AG04450 (cell line): ENCODE measurements at regions not wholly inside any gene's neighbourhood (a gene's known extent, or its start where the extent isn't known, plus 50 kb on each side); places are given as distances from the start of the nearest gene placed in this dataset.
A peak's percentile ranks its signal among the peaks of the same experiment; 100 is the strongest.

Experiments
- CTCF ChIA-PET: fragments of 300-600, 350-600 bp; formaldehyde crosslinking; extraction: SDS; loops from one replicate; lab custom pipeline; 2022; ENCODE audit warnings: antibody characterized with exemption, inconsistent platforms; lab: Charles Lee
- POLR2A ChIA-PET: fragments of 350-600 bp; formaldehyde crosslinking; extraction: SDS; loops from one replicate; lab custom pipeline; 2021; ENCODE audit warnings: antibody characterized with exemption, inconsistent platforms; lab: Yijun Ruan, JAX
- DNase-seq: peaks from one replicate; pipeline ENCODE4 v3.0.0-alpha.2; 2011; ENCODE audit warnings: low read depth, low spot score
- H3K27ac ChIP-seq: one replicate; pipeline ENCODE4 v1.5.1; 2012; ENCODE audit warnings: low read depth, low read length, control low read depth
- H3K27me3 ChIP-seq: one replicate; pipeline ENCODE4 v1.6.0; 2012; ENCODE audit warnings: low read length; ENCODE audit not compliant: control insufficient read depth, insufficient read depth
- H3K4me3 ChIP-seq: 2 replicates; pipeline ENCODE4 v1.5.1; 2011; ENCODE audit warnings: mild to moderate bottlenecking, low read depth, low read length, control low read depth
- H3K9me3 ChIP-seq: 2 replicates; pipeline ENCODE4 v1.5.1; 2012; ENCODE audit warnings: low read length; ENCODE audit not compliant: control insufficient read depth, insufficient read depth
- TF ChIP-seq, protein P1 (sequence below): IDR thresholded peaks from 2 replicates; pipeline ENCODE4 v1.5.1; 2011; ENCODE audit warnings: low read depth, low read length, control low read depth, inconsistent platforms

DNA sequence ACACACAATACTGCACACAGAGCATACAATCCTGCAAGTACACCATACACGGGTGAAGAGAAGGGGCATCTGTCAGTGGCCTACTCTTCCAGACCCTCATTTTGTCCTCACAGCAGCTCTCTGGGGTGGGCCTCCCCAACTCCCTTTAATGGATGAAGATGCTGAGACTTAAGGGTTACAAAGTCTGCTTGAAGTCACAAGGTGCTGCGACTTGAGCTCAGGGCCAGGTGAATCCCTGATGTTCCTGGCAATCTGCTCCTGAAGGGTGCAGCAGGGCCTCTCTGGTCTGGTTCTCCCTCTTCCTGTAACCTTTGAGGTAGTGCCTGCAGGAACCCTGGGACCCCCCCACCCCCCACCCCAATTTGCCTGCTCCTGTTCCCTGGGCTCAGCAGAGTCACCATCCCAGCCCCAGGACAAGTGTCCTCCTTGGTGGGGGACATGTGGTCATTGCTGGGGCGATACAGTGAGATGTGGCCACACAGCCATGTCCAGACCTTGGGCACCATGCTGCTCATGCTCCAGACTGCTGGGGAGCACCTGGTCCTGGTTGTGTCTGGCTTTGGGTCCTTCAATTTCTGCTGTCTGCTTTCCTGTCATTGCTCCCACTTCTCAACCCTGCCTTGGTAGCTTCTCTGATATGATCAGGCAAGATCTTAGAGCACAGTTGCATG lies 107.5 kb downstream of the METRNL start:
- peaks cover 43% of the 10 kb centered on the region for H3K27me3 ChIP-seq
- H3K9me3 ChIP-seq: peaks cover 18% of the 10 kb centered on the region
- DNase-seq: no peak
- ChIA-PET CTCF (no interaction called here), POLR2A (no interaction called here)
- H3K4me3 ChIP-seq: no peak overlapping the region
- TF ChIP-seq, protein P1, sequence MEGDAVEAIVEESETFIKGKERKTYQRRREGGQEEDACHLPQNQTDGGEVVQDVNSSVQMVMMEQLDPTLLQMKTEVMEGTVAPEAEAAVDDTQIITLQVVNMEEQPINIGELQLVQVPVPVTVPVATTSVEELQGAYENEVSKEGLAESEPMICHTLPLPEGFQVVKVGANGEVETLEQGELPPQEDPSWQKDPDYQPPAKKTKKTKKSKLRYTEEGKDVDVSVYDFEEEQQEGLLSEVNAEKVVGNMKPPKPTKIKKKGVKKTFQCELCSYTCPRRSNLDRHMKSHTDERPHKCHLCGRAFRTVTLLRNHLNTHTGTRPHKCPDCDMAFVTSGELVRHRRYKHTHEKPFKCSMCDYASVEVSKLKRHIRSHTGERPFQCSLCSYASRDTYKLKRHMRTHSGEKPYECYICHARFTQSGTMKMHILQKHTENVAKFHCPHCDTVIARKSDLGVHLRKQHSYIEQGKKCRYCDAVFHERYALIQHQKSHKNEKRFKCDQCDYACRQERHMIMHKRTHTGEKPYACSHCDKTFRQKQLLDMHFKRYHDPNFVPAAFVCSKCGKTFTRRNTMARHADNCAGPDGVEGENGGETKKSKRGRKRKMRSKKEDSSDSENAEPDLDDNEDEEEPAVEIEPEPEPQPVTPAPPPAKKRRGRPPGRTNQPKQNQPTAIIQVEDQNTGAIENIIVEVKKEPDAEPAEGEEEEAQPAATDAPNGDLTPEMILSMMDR: no peak
- H3K27ac ChIP-seq: no peak overlapping the region

DNA sequence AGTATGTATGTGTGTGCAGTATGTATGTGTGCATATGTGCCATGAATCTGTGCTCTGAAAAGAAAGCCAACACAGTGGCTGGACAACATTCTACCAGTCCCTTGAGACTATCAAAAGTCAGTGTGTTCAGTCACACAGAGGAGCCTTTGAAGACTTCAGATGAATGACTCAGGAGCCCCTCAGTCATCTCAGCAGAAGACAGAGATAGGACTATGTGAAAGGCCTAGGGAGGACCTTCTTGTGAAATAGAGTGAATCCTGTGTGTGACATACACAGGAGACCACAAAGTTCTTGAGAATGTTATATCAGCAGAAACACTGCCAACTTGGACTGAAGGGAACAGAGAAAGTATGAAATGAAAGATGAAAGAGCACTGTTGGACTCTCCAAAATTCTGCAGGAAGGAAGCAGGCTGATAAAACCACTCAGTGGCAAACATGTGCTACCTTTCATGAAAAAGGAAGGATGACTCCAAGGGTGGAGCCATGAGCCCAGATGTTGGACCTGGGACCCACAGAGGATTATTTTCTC lies 108.4 kb downstream of the METRNL start:
- CTCF ChIA-PET: no interaction called here
- no peak for DNase-seq

DNA sequence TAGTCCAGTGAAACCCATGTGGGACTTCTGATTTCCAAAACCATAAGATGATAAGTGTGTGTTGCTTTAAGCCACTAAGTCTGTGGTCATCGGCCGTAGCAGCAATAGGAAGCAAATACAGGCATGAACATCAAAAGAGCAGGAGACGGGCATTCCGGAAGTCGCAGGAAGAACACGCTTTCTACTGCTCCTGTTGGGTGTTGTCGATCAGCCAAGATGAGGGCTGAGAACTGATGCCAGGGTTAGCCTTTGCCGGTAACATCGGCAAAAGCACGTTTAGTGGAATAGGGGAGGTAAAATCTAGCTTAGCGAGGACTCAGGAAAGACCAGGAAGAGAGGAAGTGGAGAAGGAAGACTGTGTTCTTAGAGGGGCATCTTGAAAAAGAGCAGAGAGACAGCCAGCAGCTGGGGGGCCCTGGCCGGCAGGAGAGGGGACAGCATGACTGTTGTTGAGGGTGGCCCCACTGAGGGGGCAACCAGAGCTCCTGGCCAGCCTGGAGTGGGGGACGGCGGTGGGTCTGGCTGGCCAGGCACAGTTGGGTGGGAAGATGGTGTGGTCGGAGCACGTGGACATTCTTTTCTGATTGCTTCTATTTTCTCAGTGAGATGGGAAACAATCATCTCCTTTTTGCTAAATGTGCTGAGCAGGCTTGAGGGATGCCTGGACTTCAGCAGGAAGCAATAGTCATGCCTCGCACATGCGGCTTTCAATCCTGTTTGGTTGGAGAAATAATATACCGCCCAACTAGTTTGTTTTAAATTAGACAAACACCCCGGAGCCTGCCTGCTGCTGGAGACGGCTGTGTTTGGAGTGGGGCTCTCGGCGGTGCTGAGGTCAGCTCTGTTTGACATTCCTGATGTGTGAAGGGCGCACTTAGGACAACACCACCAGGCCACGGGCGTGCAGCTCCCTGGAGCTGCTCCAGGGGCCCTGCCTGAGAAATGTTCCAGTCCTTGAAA lies 109.9 kb downstream of the METRNL start:
- ChIA-PET POLR2A (interaction anchor here (0.5 to 1.6 kb wide), 6 partner anchors 13 to 1830 kb away, joined by 3 to 9 read pairs (median 4); no protein-coding TSS in a partner anchor), CTCF (no interaction called here)
- TF ChIP-seq, protein P1: no peak
- H3K27me3 ChIP-seq: peaks cover 26% of the 10 kb centered on the region
- peak overlapping the region; percentile 52 for H3K27ac ChIP-seq
- peak; percentile 90 for DNase-seq
- no peak overlapping the region for H3K4me3 ChIP-seq
- peaks cover 29% of the 10 kb centered on the region for H3K9me3 ChIP-seq

More for the DNA sequence above, 108.4 kb downstream of the METRNL start:
- POLR2A ChIA-PET: no interaction called here
- no peak overlapping the region for H3K4me3 ChIP-seq
- TF ChIP-seq, protein P1: no peak
- H3K27me3 ChIP-seq: peaks cover 39% of the 10 kb centered on the region
- no peak overlapping the region for H3K27ac ChIP-seq
- peaks cover 18% of the 10 kb centered on the region for H3K9me3 ChIP-seq

DNA sequence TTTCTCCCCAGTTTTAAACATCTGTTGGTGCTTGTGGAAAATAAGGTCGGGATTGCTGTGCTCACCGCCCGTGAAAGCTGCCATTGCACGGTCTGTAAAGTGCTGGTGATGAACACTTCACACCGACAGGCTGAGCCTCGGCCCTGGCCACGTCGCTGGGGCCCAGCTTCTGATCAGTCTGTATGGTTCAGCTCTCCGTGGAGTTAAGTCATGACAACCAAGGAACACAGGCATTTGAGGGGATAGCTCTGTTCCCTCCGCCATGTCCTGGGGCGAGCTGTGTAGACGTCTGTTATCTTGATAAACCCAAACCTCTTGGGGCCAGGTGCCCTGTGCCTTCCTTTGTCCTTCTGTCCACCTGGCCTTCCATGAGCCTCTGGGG lies 110.6 kb downstream of the METRNL start:
- Histone ChIP-seq H3K4me3 (no peak overlapping the region), H3K27ac (peak overlapping the region; percentile 52), H3K9me3 (peaks cover 34% of the 10 kb centered on the region), H3K27me3 (peaks cover 25% of the 10 kb centered on the region)
- TF ChIP-seq, protein P1: no peak
- no peak for DNase-seq
- POLR2A ChIA-PET: interaction anchor here (0.7 to 1.6 kb wide), 3 partner anchors 13 to 106 kb away, joined by 3 to 8 read pairs (median 4); no protein-coding TSS in a partner anchor
- CTCF ChIA-PET: no interaction called here
